Effector memory CD4-positive, alpha-beta T cell (primary cell): ENCODE measurements at regions not wholly inside any gene's neighbourhood (a gene's known extent, or its start where the extent isn't known, plus 50 kb on each side); places are given as distances from the start of the nearest gene placed in this dataset.
"Not testable (repeated sequence)": the region's sequence is repeated elsewhere in the genome, so short reads cannot be mapped to it uniquely, and the experiment has no call there.

Source experiments
- DNase-seq, 3 donors: peaks; one replicate each; pipeline ENCODE4 v3.0.0-alpha.2; 2020
- H3K27ac ChIP-seq: 2 replicates; pipeline ENCODE4 v1.7.0; 2013; ENCODE audit warnings: mild to moderate bottlenecking, low read length, moderate library complexity; ENCODE audit not compliant: insufficient read depth, poor library complexity, severe bottlenecking
- H3K27me3 ChIP-seq: replicated peaks from 2 replicates; pipeline ENCODE4 v1.7.0; 2013; ENCODE audit warnings: mild to moderate bottlenecking, low read length; ENCODE audit not compliant: insufficient read depth, control insufficient read depth, poor library complexity, severe bottlenecking
- H3K36me3 ChIP-seq: 2 replicates; pipeline ENCODE4 v1.7.0; 2013; ENCODE audit warnings: mild to moderate bottlenecking, low read length, moderate library complexity; ENCODE audit not compliant: control insufficient read depth, insufficient read depth
- H3K4me1 ChIP-seq: 2 replicates; pipeline ENCODE4 v1.7.0; 2013; ENCODE audit warnings: low read length, mild to moderate bottlenecking; ENCODE audit not compliant: control insufficient read depth, insufficient read depth, poor library complexity, severe bottlenecking
- H3K4me3 ChIP-seq: 2 replicates; pipeline ENCODE4 v1.7.0; 2013; ENCODE audit warnings: low read length, low read depth, mild to moderate bottlenecking; ENCODE audit not compliant: insufficient read depth, poor library complexity, severe bottlenecking
- H3K9me3 ChIP-seq: 2 replicates; pipeline ENCODE4 v1.7.0; 2013; ENCODE audit warnings: mild to moderate bottlenecking, low read length, moderate library complexity; ENCODE audit not compliant: control insufficient read depth

DNA sequence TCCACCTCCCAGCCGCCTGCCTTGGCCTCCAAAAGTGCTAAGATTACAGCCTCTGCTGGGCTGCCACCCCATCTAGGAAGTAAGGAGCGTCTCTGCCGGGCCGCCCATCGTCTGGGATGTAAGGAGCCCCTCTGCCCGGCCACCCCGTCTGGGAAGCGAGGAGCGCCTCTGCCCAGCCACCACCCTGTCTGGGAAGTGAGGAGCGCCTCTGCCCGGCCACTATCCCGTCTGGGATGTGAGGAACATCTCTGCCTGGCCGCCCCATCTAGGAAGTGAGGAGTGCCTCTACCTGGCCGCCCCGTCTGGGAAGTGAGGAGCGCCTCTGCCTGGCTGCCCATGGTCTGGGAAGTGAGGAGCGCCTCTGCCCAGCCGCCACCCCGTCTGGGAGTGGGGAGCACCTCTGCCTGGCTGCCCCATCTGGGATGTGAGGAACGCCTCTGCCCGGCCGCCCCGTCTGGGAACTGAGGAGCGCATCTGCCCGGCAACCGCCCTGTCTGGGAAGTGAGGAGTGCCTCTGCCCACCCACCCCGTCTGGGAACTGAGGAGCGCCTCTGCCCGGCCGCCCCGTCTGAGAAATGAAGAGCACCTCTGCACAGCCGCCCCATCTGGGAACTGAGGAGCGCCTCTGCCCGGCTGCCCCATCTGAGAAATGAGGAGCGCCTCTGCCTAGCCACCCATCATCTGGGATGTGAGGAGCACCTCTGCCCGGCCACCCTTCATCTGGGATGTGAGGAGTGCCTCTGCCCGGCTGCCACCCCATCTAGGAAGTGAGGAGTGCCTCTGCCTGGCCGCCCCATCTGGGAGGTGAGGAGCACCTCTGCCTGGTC is 137.8 kb upstream of the PALMD start:
- Histone ChIP-seq H3K27me3 (no peaks in the 10 kb centered on the region), H3K9me3 (no peaks in the 10 kb centered on the region), H3K27ac (no peak overlapping the region), H3K36me3 (no peaks in the 10 kb centered on the region), H3K4me1 (no peaks in the 10 kb centered on the region), H3K4me3 (no peak overlapping the region)
- DNase-seq = no peak

DNA sequence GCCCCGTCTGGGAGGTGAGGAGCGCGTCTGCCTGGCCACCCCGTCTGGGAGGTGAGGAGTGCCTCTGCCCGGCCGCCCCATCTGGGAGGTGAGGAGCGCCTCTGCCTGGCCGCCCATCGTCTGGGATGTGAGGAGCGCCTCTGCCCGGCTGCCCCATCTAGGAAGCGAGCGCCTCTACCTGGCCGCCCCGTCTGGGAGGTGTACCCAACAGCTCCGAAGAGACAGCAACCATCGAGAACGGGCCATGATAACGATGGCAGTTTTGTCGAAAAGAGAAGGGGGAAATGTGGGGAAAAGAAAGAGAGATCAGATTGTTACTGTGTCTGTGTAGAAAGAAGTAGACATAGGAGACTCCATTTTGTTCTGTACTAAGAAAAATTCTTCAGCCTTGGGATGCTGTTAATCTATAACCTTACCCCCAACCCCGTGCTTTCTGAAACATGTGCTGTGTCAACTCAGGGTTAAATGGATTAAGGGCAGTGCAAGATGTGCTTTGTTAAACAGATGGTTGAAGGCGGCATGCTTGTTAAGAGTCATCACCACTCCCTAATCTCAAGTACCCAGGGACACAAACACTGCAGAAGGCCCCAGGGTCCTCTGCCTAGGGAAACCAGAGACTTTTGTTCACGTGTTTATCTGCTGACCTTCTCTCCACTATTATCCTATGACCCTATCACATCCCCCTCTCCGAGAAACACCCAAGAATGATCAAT is 137.0 kb upstream of the PALMD start:
- H3K36me3 ChIP-seq, DNase-seq, H3K4me1 ChIP-seq, H3K9me3 ChIP-seq, H3K4me3 ChIP-seq, H3K27ac ChIP-seq, H3K27me3 ChIP-seq: not testable (repeated sequence)

- not testable (repeated sequence) for H3K27ac ChIP-seq, DNase-seq, H3K4me1 ChIP-seq, H3K27me3 ChIP-seq, H3K36me3 ChIP-seq, H3K4me3 ChIP-seq, H3K9me3 ChIP-seq
Observed at GRCh38 chr1:99514823-99515552, 130.9 kb upstream of the PALMD start.

- no peaks in the 10 kb centered on the region for H3K4me1 ChIP-seq
- no peak for DNase-seq
- H3K9me3 ChIP-seq = no peaks in the 10 kb centered on the region
- no peak overlapping the region for H3K27ac ChIP-seq
- no peak overlapping the region for H3K4me3 ChIP-seq
- H3K36me3 ChIP-seq = no peaks in the 10 kb centered on the region
- H3K27me3 ChIP-seq = no peaks in the 10 kb centered on the region
Observed at GRCh38 chr1:99516141-99516540, 129.8 kb upstream of the PALMD start.

- DNase-seq = no peak
- no peaks in the 10 kb centered on the region for H3K36me3 ChIP-seq
- no peak overlapping the region for H3K27ac ChIP-seq
- no peaks in the 10 kb centered on the region for H3K4me1 ChIP-seq
- H3K27me3 ChIP-seq = no peaks in the 10 kb centered on the region
- no peak overlapping the region for H3K4me3 ChIP-seq
- no peaks in the 10 kb centered on the region for H3K9me3 ChIP-seq
Observed at GRCh38 chr1:99520121-99520520, 125.8 kb upstream of the PALMD start.

DNA sequence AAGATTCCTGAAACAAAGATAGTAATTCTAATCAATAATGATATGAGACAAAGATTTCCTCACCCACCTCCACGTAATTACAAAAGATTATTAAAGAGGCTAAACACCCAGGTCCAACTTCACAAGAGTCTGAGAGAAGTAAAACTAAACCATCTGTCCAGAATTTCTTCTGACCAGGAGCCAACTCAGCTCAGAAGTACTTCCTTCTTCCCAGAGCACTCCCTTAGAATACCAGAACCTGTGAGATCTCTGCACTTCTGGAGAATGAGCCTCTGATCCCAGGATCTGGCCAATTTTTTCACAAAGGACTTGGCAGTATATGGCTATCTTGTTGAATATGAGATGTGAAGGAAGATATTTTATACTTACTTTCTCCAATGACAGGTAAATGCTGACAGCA is 120.6 kb upstream of the PALMD start:
- Histone ChIP-seq H3K9me3 (no peaks in the 10 kb centered on the region), H3K27me3 (no peaks in the 10 kb centered on the region), H3K27ac (no peak overlapping the region), H3K36me3 (no peaks in the 10 kb centered on the region), H3K4me3 (no peak overlapping the region), H3K4me1 (no peaks in the 10 kb centered on the region)
- DNase-seq = no peak

GRCh38 chr1:99527078-99527477 is 118.8 kb upstream of the PALMD start:
- no peaks in the 10 kb centered on the region for H3K36me3 ChIP-seq
- H3K4me1 ChIP-seq = no peaks in the 10 kb centered on the region
- no peaks in the 10 kb centered on the region for H3K9me3 ChIP-seq
- H3K4me3 ChIP-seq = no peak overlapping the region
- no peak for DNase-seq
- H3K27me3 ChIP-seq = no peaks in the 10 kb centered on the region
- H3K27ac ChIP-seq = no peak overlapping the region

- no peaks in the 10 kb centered on the region for H3K27me3 ChIP-seq
- no peaks in the 10 kb centered on the region for H3K4me1 ChIP-seq
- H3K27ac ChIP-seq = no peak overlapping the region
- H3K4me3 ChIP-seq = no peak overlapping the region
- DNase-seq = no peak
- H3K36me3 ChIP-seq = no peaks in the 10 kb centered on the region
- no peaks in the 10 kb centered on the region for H3K9me3 ChIP-seq
Observed at GRCh38 chr1:99527545-99527944, 118.4 kb upstream of the PALMD start.

DNA sequence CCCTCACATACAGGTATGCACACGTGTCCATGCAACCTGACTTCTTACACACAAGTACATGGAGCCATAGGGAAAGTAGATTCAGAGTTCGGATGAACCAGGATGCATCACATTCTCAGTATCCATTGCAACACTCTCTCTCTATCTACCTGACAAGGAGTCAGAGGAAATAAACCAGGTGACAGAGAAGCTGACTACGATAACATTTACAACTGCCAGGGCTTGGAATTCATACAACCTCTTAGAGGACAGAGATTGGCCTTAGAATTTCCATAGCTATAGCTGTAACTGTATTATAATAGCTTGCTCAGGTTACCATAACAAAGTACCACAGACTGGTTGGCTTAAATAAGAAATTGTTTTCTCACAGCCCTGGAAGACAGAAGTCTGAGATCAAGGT is 116.9 kb upstream of the PALMD start:
- Histone ChIP-seq H3K4me3 (no peak overlapping the region), H3K36me3 (no peaks in the 10 kb centered on the region), H3K27ac (no peak overlapping the region), H3K27me3 (no peaks in the 10 kb centered on the region), H3K9me3 (no peaks in the 10 kb centered on the region), H3K4me1 (no peaks in the 10 kb centered on the region)
- DNase-seq = no peak
